Naive thymus-derived CD8-positive, alpha-beta T cell (primary cell): ENCODE measurements at regions not wholly inside any gene's neighbourhood (a gene's known extent, or its start where the extent isn't known, plus 50 kb on each side); places are given as distances from the start of the nearest gene placed in this dataset.

Experiments
- ATAC-seq, 2 donors: fragments of 150-1000 bp; cut with Tn5 transposase in 1 of 2; sonication (Bioruptor Pico), chemical (Tn5 transposase) in 1 of 2; 1 replicate in 1 of 2; 2 replicates in 1 of 2; pipeline ENCODE4 v1.10.0; 2021; ENCODE audit warnings: mild to moderate bottlenecking in 2 of 2, moderate library complexity in 2 of 2
- POLR2A ChIA-PET: fragments of 350-600 bp; sonication (Branson Sonifier 250); formaldehyde crosslinking; loops from one replicate; lab custom pipeline; 2021; ENCODE audit warnings: antibody characterized with exemption; lab: Charles Lee
- DNase-seq, 10 donors: peaks; one replicate each; pipeline versions ENCODE4 v3.0.0 to v3.0.0-alpha.2; 2020 to 2022
- H3K27ac Mint-ChIP-seq, 10 donors: one replicate each; pipeline ENCODE4 v1.8.0; 2020 to 2022; ENCODE audit warnings: mild to moderate bottlenecking in 10 of 10, mixed read lengths in 10 of 10, moderate library complexity in 4 of 10, inconsistent platforms in 1 of 10
- H3K27me3 Mint-ChIP-seq, 5 donors: one replicate each; pipeline ENCODE4 v1.8.0; 2021 to 2022; ENCODE audit warnings: mixed read lengths in 5 of 5
- H3K36me3 Mint-ChIP-seq, 3 donors: one replicate each; pipeline ENCODE4 v1.8.0; 2020 to 2022; ENCODE audit warnings: mixed read lengths in 3 of 3, mild to moderate bottlenecking in 2 of 3, inconsistent platforms in 1 of 3
- H3K4me1 Mint-ChIP-seq, 4 donors: one replicate each; pipeline ENCODE4 v1.8.0; 2021 to 2022; ENCODE audit warnings: mixed read lengths in 4 of 4
- H3K4me3 Mint-ChIP-seq, 10 donors: one replicate each; pipeline ENCODE4 v1.8.0; 2020 to 2022; ENCODE audit warnings: mild to moderate bottlenecking in 10 of 10, mixed read lengths in 10 of 10, moderate library complexity in 6 of 10, inconsistent platforms in 1 of 10
- H3K9me3 Mint-ChIP-seq, 9 donors: one replicate each; pipeline ENCODE4 v1.8.0; 2020 to 2022; ENCODE audit warnings: mixed read lengths in 9 of 9, mild to moderate bottlenecking in 3 of 9, inconsistent platforms in 1 of 9, moderate library complexity in 1 of 9

DNA sequence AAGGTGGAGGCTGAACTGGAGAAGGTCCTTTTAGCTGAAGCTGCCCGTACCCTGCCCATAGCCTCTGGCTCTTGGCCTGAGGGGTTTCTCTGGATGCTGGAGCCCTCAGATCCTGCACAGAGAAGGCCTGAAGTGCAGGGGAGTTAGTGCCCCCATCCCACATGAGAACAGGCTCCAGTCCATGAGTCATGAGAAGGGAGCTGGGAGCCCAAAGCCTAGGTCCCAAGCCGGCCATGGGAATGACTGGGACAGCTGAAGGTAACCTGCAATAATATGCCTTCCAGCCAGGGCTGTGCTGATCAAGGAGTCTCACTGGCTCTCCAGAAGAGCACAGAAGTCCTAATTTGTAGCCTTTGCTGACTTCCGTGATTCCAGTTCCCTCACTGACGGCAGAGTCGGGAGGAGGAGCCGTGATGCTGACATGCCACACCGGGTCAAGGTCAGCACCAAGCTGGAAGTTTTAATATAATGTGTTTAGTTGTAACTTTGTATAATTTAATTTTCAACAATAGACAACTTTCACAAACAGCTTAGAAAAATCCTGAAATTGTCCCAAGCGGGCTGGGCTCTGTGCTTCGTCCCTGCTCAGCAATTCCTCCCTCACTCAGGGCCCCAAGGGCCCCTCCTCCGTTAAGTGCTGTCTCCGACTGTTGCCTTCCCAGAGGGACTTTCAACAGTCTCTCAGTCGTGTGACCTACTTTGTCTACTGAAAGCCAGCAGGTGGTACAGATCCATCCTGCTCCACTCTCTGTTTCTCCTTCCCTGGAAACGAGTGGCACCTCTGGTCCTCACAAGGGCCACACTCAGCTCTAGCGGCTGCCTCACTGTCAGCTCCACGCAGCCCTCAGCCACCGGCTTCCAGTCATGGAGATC lies 387.8 kb downstream of the GADD45G start:
- DNase-seq (no peak), ATAC-seq (no peak)
- Mint-ChIP-seq H3K4me1 (peaks cover 0 to 3% (median 1%) of the 10 kb centered on the region in 4 donors), H3K36me3 (no peaks in the 10 kb centered on the region), H3K9me3 (peaks cover 0 to 1% (median 0%) of the 10 kb centered on the region in 9 donors), H3K27ac (no peak overlapping the region), H3K27me3 (peaks cover 0 to 5% (median 0%) of the 10 kb centered on the region in 5 donors), H3K4me3 (no peak overlapping the region)
- POLR2A ChIA-PET = no interaction called here

DNA sequence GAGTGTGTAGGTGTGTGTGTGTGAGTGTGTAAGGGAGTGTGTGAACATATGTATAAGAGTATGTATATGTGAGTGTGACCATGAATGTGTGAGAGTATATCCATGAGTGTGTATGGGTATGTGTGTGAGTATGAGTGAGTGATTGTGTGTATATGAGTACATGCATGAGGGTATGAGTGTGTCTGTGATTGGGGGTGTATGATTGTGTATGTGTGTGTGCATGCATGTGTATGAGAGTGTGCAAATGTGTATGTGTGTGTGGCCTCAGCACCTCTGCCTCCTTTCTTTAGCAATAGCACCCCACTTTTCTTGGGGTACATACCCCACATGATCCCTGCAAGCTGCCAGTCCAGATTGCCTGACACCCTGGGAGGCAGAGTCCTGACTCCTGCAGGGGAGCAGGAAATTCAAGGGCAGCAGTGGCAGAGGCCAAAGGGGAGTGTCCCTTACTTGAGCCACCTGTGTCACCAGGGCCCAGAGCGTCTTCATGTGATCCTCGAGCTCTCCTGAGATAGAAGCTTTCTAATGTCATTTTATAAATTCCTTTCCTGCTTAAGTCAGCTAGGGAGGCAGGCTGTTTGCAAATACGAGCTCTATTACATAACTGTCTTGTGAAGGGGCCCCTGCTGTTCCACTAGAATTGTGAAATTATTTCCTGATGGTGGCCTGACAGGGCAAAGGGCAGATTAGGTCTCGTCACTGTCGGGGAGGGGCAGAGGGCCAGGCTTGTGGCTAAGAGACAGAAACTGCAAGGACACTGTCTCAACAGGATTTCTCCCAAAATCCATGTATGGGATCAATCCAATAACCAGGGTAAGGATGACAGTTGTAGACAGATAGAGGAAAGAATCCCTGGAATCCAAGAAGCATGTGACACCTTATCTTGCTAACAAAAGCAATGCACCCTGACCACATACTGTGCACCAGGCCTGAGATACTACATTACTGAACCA lies 389.1 kb downstream of the GADD45G start:
- Mint-ChIP-seq H3K27ac (no peak overlapping the region), H3K4me3 (no peak overlapping the region), H3K36me3 (no peaks in the 10 kb centered on the region), H3K4me1 (peaks cover 2 to 8% (median 5%) of the 10 kb centered on the region in 4 donors), H3K9me3 (peaks cover 0 to 1% (median 0%) of the 10 kb centered on the region in 9 donors), H3K27me3 (peaks cover 0 to 5% (median 0%) of the 10 kb centered on the region in 5 donors)
- ATAC-seq (no peak), DNase-seq (no peak)
- POLR2A ChIA-PET = no interaction called here

DNA sequence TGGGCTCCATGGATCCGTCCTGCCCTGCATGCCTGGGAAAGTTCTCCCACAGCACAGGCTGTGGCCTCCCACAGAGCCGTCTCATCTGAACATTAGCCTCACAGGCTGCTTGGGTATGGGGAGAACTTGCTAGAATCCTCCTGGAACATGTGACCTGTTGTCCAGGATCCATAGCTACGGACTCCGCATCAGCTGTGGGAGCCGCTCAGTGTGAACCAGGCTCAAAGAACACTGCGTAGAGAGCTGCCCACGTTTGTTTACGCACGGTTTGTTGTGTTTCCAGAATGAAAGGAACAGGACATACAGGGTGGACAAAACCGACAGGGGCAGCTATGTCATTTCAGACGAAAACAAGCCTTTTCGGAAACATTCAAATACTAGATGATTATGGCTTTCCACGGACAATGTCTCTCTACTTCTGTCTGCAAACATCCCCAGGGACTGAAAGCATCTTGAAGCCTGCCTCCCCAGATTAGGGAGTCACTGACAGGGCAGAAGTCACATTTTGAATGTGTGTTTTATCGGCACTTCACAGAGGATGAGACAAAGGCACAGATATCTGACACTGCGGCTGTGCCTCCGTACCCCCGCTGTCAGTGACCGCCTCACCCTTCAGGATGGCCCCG lies 390.3 kb downstream of the GADD45G start:
- H3K9me3 Mint-ChIP-seq = peaks cover 0 to 1% (median 0%) of the 10 kb centered on the region in 9 donors
- peaks cover 11 to 19% (median 17%) of the 10 kb centered on the region in 4 donors for H3K4me1 Mint-ChIP-seq
- no peaks in the 10 kb centered on the region for H3K36me3 Mint-ChIP-seq
- H3K4me3 Mint-ChIP-seq = no peak overlapping the region
- POLR2A ChIA-PET = no interaction called here
- H3K27ac Mint-ChIP-seq = no peak overlapping the region
- no peak for ATAC-seq
- peaks cover 0 to 5% (median 0%) of the 10 kb centered on the region in 5 donors for H3K27me3 Mint-ChIP-seq
- no peak for DNase-seq

DNA sequence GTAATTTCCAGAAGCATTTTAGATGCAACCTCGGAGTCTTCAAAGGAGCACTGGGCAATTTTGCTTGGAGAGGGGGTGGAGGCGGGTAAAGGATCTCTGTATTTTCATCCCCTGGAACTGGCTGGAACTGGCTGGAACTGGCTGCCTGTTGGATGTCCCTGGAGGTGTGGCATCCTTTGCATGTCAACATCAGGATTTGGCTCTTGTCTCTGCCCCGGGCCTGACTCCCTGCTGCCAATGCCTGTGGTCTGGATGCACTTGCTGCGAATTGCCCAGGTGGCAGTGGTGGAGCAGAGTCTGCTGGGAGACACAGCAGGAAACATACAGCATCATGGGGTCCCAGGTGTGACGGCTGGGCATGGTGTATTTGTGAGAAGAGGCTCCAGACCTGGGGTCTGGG lies 391.3 kb downstream of the GADD45G start:
- H3K27ac Mint-ChIP-seq = peak overlapping the region in 1 of 10 donors; percentile 45
- peaks cover 20 to 29% (median 27%) of the 10 kb centered on the region in 4 donors for H3K4me1 Mint-ChIP-seq
- POLR2A ChIA-PET = no interaction called here
- no peak for DNase-seq
- H3K36me3 Mint-ChIP-seq = no peaks in the 10 kb centered on the region
- no peak for ATAC-seq
- H3K9me3 Mint-ChIP-seq = no peaks in the 10 kb centered on the region
- no peak overlapping the region for H3K4me3 Mint-ChIP-seq
- H3K27me3 Mint-ChIP-seq = peaks cover 0 to 5% (median 0%) of the 10 kb centered on the region in 5 donors

DNA sequence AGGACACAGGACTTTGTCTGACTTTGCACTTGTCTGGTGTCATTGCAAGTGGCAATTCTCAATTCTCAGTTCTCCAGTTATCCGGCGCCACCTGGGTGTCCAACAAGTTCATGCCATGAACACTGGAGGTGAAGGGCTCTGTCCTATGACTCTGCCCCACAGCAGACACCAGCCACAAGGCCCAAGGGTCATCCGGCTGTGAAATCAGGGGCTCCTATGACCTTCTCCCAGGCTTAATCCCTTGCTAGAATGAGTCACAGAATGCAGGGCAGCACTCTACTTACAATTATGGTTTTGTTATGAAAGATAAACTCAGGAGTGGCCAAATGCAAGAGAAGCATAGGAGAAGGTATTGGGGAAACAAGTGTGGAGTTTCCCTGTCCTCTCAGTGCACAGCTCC lies 392.0 kb downstream of the GADD45G start:
- Mint-ChIP-seq H3K27me3 (peaks cover 0 to 2% (median 0%) of the 10 kb centered on the region in 5 donors), H3K36me3 (no peaks in the 10 kb centered on the region), H3K9me3 (no peaks in the 10 kb centered on the region), H3K4me1 (peaks cover 20 to 30% (median 29%) of the 10 kb centered on the region in 4 donors), H3K27ac (no peak overlapping the region), H3K4me3 (no peak overlapping the region)
- no peak for ATAC-seq
- DNase-seq = no peak
- POLR2A ChIA-PET = no interaction called here

- POLR2A ChIA-PET = no interaction called here
- Mint-ChIP-seq H3K27me3 (no peaks in the 10 kb centered on the region), H3K4me3 (peak overlapping the region in 5 of 10 donors; percentile 9 to 65 (median 52)), H3K27ac (peak overlapping the region in 5 of 10 donors; percentile 19 to 89 (median 82)), H3K4me1 (peaks cover 20 to 31% (median 29%) of the 10 kb centered on the region in 4 donors), H3K36me3 (no peaks in the 10 kb centered on the region), H3K9me3 (no peaks in the 10 kb centered on the region)
- ATAC-seq = no peak
- DNase-seq = no peak
Measured at GRCh38 chr9:89998633-89999032, 393.8 kb downstream of the GADD45G start.

- H3K9me3 Mint-ChIP-seq = no peaks in the 10 kb centered on the region
- H3K4me3 Mint-ChIP-seq = peak overlapping the region; percentile 65 to 79 (median 77)
- POLR2A ChIA-PET = no interaction called here
- H3K27ac Mint-ChIP-seq = peak overlapping the region; percentile 76 to 89 (median 86)
- no peaks in the 10 kb centered on the region for H3K27me3 Mint-ChIP-seq
- H3K36me3 Mint-ChIP-seq = no peaks in the 10 kb centered on the region
- peaks cover 20 to 31% (median 29%) of the 10 kb centered on the region in 4 donors for H3K4me1 Mint-ChIP-seq
- ATAC-seq (peak in 1 of 2 donors; percentile 27), DNase-seq (peak in 2 of 10 donors; percentile 5 to 9)
Measured at GRCh38 chr9:89999176-89999533, 394.3 kb downstream of the GADD45G start.

DNA sequence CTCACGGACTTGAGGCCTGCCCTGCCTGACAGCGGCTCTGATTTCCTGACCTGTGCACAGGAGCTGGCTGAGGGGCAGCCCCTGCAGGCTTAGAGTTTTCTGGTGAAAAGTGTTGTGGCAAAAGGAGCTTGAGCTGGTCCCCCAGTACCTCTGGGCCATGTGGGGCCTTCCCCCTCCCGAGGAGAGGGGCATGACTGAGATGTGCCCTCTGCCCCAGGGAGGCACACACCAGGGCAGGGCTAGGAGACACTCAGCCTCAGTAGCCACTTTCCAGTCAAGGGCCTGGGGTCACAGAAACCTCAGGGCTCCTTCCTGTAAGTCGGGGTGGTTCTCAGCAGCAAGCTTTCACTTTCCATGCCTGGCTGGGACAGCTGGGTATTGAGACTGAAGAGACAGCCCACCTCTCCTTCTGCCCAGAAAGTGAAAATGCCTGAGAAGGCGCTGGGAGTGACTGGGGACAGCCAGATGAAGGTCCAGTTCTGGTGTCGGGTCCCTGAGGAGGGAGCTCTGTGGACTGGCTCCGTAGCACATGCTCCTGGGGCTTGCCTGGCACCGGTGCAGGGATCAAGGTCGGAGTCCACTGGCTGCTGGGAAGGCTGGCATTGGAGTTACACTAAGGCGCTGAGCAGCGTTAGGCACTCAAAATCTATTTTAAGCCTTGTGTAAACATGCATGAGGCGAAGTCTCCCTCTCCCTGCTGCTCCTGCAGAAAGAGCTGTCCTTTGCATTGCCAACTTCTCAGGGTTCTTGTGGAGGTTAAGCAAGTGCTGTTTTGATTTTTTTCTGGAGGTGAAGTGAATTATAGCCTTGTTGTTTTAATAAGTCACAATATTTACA lies 394.9 kb downstream of the GADD45G start:
- H3K4me3 Mint-ChIP-seq = peak overlapping the region; percentile 65 to 79 (median 77)
- H3K9me3 Mint-ChIP-seq = no peaks in the 10 kb centered on the region
- POLR2A ChIA-PET = interaction anchor here (1.2 kb wide), 1 partner anchor 9 kb away, joined by 3 read pairs; no protein-coding TSS in a partner anchor
- ATAC-seq = peak; percentile 81 to 87
- peaks cover 20 to 31% (median 29%) of the 10 kb centered on the region in 4 donors for H3K4me1 Mint-ChIP-seq
- no peaks in the 10 kb centered on the region for H3K27me3 Mint-ChIP-seq
- H3K36me3 Mint-ChIP-seq = no peaks in the 10 kb centered on the region
- peak in 7 of 10 donors; percentile 12 to 48 (median 35) for DNase-seq
- H3K27ac Mint-ChIP-seq = peak overlapping the region; percentile 76 to 89 (median 86)

- Mint-ChIP-seq H3K36me3 (no peaks in the 10 kb centered on the region), H3K4me1 (peaks cover 20 to 29% (median 27%) of the 10 kb centered on the region in 4 donors), H3K27me3 (no peaks in the 10 kb centered on the region), H3K27ac (peak overlapping the region in 7 of 10 donors; percentile 34 to 86 (median 76)), H3K9me3 (peaks cover 0 to 4% (median 0%) of the 10 kb centered on the region in 9 donors), H3K4me3 (peak overlapping the region in 9 of 10 donors; percentile 1 to 79 (median 76))
- POLR2A ChIA-PET = no interaction called here
- DNase-seq (peak in 1 of 10 donors; percentile 2), ATAC-seq (no peak)
Measured at GRCh38 chr9:90000925-90001324, 396.1 kb downstream of the GADD45G start.

- peaks cover 0 to 4% (median 0%) of the 10 kb centered on the region in 9 donors for H3K9me3 Mint-ChIP-seq
Measured at GRCh38 chr9:90001747-90002146, 396.9 kb downstream of the GADD45G start.

DNA sequence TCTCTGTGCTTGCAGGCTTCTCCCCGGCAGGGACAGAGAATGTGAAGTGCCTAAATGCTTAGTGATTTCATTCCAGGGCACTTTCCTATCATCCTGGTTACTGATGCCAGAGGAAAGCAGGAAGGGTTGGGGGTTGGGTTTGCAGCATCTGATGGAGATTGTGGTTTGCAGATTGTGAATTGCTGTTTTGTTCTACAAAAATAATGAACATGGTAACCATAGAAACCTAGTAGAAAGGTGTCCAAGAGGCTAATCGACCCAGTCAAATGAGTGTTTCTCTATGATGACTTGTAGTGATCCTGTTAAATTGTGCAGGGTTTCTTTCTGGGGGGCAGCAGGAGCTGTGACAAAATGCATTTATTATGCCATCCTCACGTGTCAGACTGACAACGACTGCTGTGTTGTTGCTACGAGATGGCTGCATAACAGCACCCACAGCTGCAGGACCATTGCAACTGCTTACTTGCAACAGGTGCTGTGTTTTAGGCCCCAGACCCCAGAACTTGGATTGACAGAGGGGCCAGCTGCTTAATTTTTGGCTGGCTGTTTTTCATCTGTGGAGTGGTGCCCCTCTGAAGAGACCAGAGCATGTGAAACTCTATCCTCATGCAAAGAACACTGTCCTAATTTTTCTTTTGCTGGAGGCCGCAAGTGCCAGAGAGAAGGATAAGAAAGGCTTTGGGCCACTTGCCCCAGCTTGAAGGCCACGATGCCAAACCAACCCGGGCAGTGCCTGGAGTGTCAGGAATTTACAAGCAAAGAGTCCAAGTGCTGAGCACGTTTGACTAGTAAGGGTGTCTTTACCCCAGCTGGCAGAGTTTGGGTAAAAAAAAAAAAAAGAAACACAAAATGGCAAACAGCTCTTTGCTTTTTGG lies 397.8 kb downstream of the GADD45G start:
- Mint-ChIP-seq H3K9me3 (peaks cover 0 to 4% (median 0%) of the 10 kb centered on the region in 9 donors), H3K36me3 (no peaks in the 10 kb centered on the region)

More at GRCh38 chr9:90001747-90002146, 396.9 kb downstream of the GADD45G start:
- Mint-ChIP-seq H3K4me3 (no peak overlapping the region), H3K27me3 (no peaks in the 10 kb centered on the region), H3K27ac (peak overlapping the region in 1 of 10 donors; percentile 21), H3K36me3 (no peaks in the 10 kb centered on the region), H3K4me1 (peaks cover 20 to 29% (median 27%) of the 10 kb centered on the region in 4 donors)
- no peak for ATAC-seq
- no peak for DNase-seq
- POLR2A ChIA-PET = no interaction called here

More for the DNA sequence above, 397.8 kb downstream of the GADD45G start:
- no peaks in the 10 kb centered on the region for H3K27me3 Mint-ChIP-seq
- POLR2A ChIA-PET = no interaction called here
- no peak overlapping the region for H3K4me3 Mint-ChIP-seq
- no peak overlapping the region for H3K27ac Mint-ChIP-seq
- no peak for ATAC-seq
- peaks cover 20 to 31% (median 28%) of the 10 kb centered on the region in 4 donors for H3K4me1 Mint-ChIP-seq
- no peak for DNase-seq
